VCaP (cell line): ENCODE measurements at regions not wholly inside any gene's neighbourhood (a gene's known extent, or its start where the extent isn't known, plus 50 kb on each side); places are given as distances from the start of the nearest gene placed in this dataset.

ENCODE experiments used
- H3K27ac ChIP-seq: fragments of 450-650 bp; 2 replicates; pipeline ENCODE4 v1.5.1; 2017
- TF ChIP-seq, protein P1 (sequence below): fragments of 450-650 bp; conservative IDR thresholded peaks from 2 replicates; pipeline ENCODE4 v1.5.1; 2017; ENCODE audit warnings: mild to moderate bottlenecking, moderate library complexity

DNA sequence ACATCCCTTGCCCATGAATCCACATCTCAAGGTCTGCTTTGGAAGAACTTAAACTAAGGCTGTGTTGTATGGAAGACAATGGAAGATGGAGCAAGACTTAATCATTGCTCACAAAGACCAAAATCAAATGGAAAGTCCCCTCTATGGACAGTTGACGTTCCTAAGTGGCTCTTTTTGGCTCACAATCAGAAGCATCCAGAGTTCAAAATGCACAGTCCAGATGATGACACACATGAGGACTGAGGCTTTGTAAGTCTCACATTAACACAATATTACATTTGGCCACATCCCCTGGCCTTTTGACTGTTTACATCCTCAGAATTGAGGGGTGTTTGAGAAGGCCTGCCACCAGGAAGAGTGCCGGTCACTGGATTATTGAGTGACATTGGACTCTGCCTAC lies 122.3 kb upstream of the CPM start:
- TF ChIP-seq, protein P1, sequence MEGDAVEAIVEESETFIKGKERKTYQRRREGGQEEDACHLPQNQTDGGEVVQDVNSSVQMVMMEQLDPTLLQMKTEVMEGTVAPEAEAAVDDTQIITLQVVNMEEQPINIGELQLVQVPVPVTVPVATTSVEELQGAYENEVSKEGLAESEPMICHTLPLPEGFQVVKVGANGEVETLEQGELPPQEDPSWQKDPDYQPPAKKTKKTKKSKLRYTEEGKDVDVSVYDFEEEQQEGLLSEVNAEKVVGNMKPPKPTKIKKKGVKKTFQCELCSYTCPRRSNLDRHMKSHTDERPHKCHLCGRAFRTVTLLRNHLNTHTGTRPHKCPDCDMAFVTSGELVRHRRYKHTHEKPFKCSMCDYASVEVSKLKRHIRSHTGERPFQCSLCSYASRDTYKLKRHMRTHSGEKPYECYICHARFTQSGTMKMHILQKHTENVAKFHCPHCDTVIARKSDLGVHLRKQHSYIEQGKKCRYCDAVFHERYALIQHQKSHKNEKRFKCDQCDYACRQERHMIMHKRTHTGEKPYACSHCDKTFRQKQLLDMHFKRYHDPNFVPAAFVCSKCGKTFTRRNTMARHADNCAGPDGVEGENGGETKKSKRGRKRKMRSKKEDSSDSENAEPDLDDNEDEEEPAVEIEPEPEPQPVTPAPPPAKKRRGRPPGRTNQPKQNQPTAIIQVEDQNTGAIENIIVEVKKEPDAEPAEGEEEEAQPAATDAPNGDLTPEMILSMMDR: no peak
- no peak overlapping the region for H3K27ac ChIP-seq

DNA sequence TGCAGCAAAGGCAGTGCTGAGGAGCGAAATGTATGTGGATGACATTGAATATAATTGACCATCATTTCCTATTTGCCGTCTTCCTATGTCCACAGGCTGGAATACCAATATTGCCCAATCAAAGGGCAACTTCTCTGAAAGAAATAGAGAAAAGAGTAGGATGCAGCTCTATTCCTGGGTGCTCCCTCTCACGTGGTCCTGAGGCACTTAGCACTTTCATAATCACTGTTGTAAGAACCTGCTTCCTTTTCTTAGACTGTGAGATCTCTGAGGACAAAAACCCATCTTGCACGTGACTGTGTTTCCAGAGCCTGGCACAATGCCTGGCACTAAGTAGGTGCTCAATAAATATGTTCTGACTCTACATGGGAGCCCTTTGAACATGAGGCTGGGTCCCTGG lies 122.7 kb upstream of the CPM start:
- no peak overlapping the region for H3K27ac ChIP-seq
- TF ChIP-seq, protein P1: no peak

DNA sequence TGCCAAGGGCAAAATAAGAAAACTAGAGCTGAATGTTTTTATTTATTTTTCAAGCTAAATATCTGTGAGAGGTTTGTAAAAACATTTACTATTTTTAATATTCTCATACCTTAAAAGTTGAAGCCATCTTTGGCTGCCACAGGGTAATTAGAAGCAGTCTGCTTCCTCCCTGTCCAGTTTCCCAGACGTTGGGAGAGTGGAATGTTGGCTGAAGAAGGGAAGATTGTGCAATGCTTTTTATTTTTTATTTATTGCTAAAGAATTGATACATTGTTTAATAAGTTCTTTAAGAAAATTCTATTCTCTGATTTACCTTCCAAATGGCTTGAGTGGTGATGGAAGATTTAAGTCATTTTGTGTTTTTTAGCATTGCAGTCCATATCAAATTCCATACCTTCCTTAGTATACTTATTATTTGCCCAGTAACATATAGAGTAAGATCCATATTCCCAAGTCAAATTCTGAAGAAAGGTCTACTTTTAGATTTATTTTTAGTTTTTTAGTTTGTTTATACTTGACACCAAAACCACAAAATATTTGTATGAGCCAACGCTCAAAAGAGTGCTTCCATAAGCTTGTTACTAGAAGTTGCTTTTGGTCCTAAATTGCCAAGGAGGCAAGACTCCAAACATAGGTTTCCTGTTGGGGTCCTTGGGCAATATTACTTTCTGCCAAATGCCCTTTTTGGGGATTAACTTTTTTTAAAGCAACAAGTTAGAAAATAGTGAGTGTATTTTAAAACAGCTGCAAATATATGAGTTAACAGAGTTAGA lies 124.0 kb upstream of the CPM start:
- H3K27ac ChIP-seq: no peak overlapping the region
- TF ChIP-seq, protein P1: no peak

DNA sequence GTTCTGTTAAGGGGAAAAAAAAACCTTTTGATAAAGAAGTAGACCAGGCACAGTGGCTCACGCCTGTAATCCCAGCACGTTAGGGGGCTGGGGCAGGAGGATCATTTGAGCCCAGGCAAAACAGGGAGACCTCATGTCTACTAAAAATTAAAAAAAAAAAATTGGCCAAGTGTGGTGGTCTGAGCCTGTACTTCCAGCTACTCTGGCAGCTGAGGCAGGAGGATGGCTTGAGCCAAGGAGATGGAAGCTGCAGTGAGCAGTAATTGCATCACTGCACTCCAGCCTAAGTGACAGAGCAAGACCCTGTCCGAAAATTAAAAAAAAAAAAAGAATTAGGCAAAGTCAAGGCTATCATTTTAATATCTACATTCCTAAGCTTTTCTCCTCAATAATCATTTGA lies 124.8 kb upstream of the CPM start:
- no peak overlapping the region for H3K27ac ChIP-seq
- TF ChIP-seq, protein P1: no peak

DNA sequence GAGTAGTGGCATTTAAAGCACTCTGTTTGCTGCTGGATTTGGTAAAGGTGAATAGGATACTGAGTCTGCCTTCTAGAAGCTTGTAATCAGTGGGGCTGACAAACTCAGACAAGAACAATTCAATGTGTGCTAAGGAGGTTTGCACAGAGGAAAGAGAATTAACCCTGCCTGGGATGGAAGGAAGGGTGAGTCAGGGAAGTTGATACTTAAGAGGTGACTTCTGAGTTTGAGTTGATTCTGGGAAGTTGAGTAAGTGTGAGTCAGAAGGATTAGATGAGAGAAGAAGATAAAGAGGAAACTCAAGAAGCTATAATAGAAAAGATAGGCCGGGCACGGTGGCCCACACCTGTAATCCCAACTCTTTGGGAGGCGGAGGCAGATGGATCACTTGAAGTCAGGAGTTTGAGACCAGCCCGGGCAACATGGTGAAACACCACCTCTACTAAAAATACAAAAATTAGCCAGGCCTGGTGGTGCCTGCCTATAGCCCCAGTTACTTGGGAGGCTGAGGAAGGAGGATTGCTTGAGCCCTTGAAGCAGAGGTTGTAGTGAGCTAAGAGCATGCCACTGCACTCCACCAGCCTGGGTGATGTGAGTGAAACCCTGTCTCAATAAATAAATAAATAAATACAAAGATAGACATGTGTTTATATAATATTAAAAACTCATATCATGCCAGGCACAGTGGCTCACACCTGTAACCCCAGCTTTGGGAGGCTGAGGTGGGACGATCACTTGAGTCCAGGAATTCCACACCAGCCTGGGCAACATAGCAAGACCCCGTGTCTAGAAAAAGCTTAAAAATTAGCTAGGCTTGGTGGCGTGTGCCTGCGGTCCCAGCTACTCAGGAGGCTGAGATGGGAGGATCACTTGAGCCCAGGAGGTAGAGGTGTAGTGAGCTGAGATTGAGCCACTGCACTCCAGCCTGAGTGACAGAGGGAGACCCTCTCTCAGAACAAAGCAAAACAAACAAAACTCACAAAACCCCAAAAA lies 126.8 kb upstream of the CPM start:
- TF ChIP-seq, protein P1: no peak
- no peak overlapping the region for H3K27ac ChIP-seq

DNA sequence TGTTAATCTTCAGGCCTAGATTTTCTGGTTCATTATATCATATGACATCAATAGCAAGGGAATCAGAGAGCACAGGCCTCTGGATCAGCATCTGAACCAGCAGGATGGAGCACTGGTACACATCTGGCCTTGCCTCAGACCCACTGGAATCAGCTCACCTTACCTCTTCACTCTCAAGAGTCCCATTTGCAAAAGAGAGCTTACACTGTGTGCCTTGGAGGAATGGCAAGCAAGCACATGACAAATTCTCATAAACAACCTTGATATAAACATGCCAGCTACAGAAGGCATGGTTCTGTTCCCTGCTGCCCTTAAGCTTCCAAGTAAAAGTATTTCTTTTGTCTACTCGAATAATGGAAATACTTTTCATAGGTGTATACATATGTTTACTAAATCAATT lies 128.6 kb upstream of the CPM start:
- H3K27ac ChIP-seq: no peak overlapping the region
- TF ChIP-seq, protein P1: no peak

DNA sequence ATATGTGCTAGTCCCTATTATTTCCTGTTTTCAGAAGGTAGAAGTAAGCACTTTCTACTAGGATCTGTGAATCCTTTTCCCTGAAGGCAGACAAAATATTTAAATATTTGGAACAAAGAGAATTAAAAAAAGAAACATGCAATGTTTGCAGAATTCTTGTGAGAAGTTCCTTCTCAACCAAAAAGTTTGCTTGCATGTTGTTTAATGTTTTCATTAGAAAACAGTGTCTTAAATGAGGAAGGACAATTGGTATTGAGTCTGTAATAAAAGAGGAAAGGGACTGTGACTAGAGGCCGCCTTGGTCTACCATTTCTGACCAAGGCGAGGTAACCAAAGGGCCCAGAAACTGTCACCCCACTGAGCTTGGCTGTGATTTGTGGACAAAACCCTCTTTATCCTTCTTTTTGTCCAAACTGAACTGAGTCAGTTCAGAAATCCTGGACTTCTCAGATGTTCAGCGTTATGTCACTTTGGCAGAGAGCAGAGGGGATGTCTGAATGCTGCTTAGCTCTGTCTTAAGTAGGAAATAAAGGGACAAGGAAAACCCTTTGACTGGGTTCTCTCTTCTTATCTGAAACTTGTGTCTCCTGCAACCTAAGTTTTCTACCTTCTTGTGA lies 129.8 kb upstream of the CPM start:
- TF ChIP-seq, protein P1: no peak
- no peak overlapping the region for H3K27ac ChIP-seq
